ENCODE measurements at regions not wholly inside any gene's neighbourhood (a gene's known extent, or its start where the extent isn't known, plus 50 kb on each side); places are given as distances from the start of the nearest gene placed in this dataset.

- no peaks in the 10 kb centered on the region for H3K36me3 ChIP-seq
- no peaks in the 10 kb centered on the region for H3K27me3 ChIP-seq
- no peaks in the 10 kb centered on the region for H3K9me3 ChIP-seq
- no peak overlapping the region for H3K4me3 ChIP-seq
- H3K4me1 ChIP-seq = no peaks in the 10 kb centered on the region
- TF ChIP-seq POLR2AphosphoS5 (IDR thresholded peaks at IDR 0.05) (no peak), POLR2A (IDR thresholded peaks at IDR 0.05) (no peak), EP300 (IDR thresholded peaks at IDR 0.05) (no peak)
- TF ChIP-seq, protein P1, sequence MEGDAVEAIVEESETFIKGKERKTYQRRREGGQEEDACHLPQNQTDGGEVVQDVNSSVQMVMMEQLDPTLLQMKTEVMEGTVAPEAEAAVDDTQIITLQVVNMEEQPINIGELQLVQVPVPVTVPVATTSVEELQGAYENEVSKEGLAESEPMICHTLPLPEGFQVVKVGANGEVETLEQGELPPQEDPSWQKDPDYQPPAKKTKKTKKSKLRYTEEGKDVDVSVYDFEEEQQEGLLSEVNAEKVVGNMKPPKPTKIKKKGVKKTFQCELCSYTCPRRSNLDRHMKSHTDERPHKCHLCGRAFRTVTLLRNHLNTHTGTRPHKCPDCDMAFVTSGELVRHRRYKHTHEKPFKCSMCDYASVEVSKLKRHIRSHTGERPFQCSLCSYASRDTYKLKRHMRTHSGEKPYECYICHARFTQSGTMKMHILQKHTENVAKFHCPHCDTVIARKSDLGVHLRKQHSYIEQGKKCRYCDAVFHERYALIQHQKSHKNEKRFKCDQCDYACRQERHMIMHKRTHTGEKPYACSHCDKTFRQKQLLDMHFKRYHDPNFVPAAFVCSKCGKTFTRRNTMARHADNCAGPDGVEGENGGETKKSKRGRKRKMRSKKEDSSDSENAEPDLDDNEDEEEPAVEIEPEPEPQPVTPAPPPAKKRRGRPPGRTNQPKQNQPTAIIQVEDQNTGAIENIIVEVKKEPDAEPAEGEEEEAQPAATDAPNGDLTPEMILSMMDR (IDR thresholded peaks at IDR 0.05) = no peak
- H3K27ac ChIP-seq = no peak overlapping the region
- ATAC-seq (ENCODE audit: low FRiP score in 2 of 2) (no peak), DNase-seq (no peak)
- WGBS, 2 donors = 95% methylated on average over 4 of the region's 4 CpGs
These were observed 360.6 kb upstream of the ANKRD30A start for GRCh38 chr10:36764823-36765222.

DNA sequence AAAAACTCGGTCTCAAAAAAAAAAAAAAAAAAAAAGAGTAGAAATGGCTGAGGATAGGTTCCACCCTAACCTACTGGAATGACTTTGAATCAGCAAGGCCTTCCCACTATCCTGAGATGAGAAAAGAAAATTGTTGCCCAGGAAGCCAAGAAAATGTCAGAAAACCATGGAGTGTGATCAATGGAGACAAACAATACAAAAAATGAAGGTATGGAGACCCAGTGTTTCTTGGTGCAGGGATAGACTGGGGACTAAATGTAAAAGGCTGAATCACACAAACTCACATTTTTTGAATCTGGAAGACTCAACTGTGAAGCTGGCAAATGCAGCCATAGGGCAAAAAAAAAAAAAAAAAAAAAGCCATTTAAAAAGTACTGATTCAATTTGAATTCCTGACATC, 364.3 kb upstream of the ANKRD30A start:
- no peak for ATAC-seq (ENCODE audit: low FRiP score in 2 of 2)
- no peak for TF ChIP-seq EP300 (IDR thresholded peaks at IDR 0.05)
- no peak for TF ChIP-seq POLR2A (IDR thresholded peaks at IDR 0.05)
- no peak for TF ChIP-seq POLR2AphosphoS5 (IDR thresholded peaks at IDR 0.05)
- WGBS, 2 donors = 85 to 93% methylated on average over 1 of the region's 1 CpG

GRCh38 chr10:36759141-36759805, 366.1 kb upstream of the ANKRD30A start:
- H3K27me3 ChIP-seq = no peaks in the 10 kb centered on the region
- peak in 1 of 2 donors; percentile 82 for ATAC-seq (ENCODE audit: low FRiP score in 2 of 2)
- 67 to 78% methylated on average over 3 of the region's 3 CpGs for WGBS, 2 donors
- no peak overlapping the region for H3K4me3 ChIP-seq
- TF ChIP-seq, protein P1 (IDR thresholded peaks at IDR 0.05) = no peak
- TF ChIP-seq POLR2AphosphoS5 (IDR thresholded peaks at IDR 0.05) = no peak
- no peak for TF ChIP-seq EP300 (IDR thresholded peaks at IDR 0.05)
- no peak for TF ChIP-seq POLR2A (IDR thresholded peaks at IDR 0.05)
- DNase-seq = no peak
- H3K4me1 ChIP-seq = no peaks in the 10 kb centered on the region
- no peaks in the 10 kb centered on the region for H3K9me3 ChIP-seq
- H3K36me3 ChIP-seq = no peaks in the 10 kb centered on the region
- no peak overlapping the region for H3K27ac ChIP-seq

More for the DNA sequence above, 364.3 kb upstream of the ANKRD30A start:
- Histone ChIP-seq H3K36me3 (no peaks in the 10 kb centered on the region), H3K27ac (no peak overlapping the region), H3K9me3 (no peaks in the 10 kb centered on the region), H3K4me3 (no peak overlapping the region), H3K27me3 (no peaks in the 10 kb centered on the region), H3K4me1 (no peaks in the 10 kb centered on the region)
- no peak for DNase-seq

GRCh38 chr10:36748128-36748871, 377.1 kb upstream of the ANKRD30A start:
- no peaks in the 10 kb centered on the region for H3K36me3 ChIP-seq
- no peaks in the 10 kb centered on the region for H3K9me3 ChIP-seq
- 92% methylated on average over 15 to 16 of the region's 19 CpGs for WGBS, 2 donors
- no peaks in the 10 kb centered on the region for H3K27me3 ChIP-seq
- no peaks in the 10 kb centered on the region for H3K4me1 ChIP-seq
- DNase-seq = no peak
- no peak overlapping the region for H3K4me3 ChIP-seq
- H3K27ac ChIP-seq = no peak overlapping the region
- no peak for ATAC-seq (ENCODE audit: low FRiP score in 2 of 2)
- TF ChIP-seq, protein P1 (IDR thresholded peaks at IDR 0.05) = no peak
- TF ChIP-seq EP300 (IDR thresholded peaks at IDR 0.05) (no peak), POLR2A (IDR thresholded peaks at IDR 0.05) (no peak), POLR2AphosphoS5 (IDR thresholded peaks at IDR 0.05) (no peak)

DNA sequence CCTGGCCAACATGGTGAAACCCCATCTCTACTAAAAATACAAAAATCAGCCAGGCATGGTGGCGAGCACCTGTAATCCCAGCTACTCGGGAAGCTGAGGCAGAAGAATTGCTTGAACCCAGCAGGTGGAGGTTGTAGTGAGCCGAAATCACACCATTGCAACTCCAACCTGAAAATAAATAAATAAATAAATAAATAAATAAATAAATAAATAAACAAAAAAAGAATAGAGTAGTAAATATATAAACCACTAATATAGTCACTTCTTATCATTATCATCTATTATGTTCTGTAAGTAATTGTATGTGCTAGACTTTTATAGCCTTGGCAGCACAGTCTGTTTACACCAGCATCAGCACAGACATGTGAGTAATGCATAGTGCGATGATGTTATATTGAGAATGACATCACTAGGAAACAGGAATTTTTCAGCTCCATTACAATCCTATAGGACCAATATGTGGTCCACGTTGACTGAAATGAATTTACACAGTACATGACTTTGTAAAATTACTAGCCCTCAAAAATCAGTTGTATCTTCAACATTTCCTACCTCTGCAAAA, 385.4 kb upstream of the ANKRD30A start:
- Histone ChIP-seq H3K27me3 (no peaks in the 10 kb centered on the region), H3K4me1 (no peaks in the 10 kb centered on the region), H3K36me3 (no peaks in the 10 kb centered on the region), H3K9me3 (no peaks in the 10 kb centered on the region), H3K27ac (no peak overlapping the region), H3K4me3 (no peak overlapping the region)
- no peak for TF ChIP-seq POLR2A (IDR thresholded peaks at IDR 0.05)
- TF ChIP-seq, protein P1 (IDR thresholded peaks at IDR 0.05) = no peak
- no peak for TF ChIP-seq EP300 (IDR thresholded peaks at IDR 0.05)
- no peak for TF ChIP-seq POLR2AphosphoS5 (IDR thresholded peaks at IDR 0.05)
- WGBS, 2 donors = 91 to 95% methylated on average over 5 of the region's 5 CpGs
- ATAC-seq (ENCODE audit: low FRiP score in 2 of 2) = no peak
- DNase-seq = no peak

Measured in upper lobe of left lung (tissue), 6 donors.